PFSK-1 (cell line): ENCODE measurements at regions not wholly inside any gene's neighbourhood (a gene's known extent, or its start where the extent isn't known, plus 50 kb on each side); places are given as distances from the start of the nearest gene placed in this dataset.

Experiments
- FOXP2 ChIP-seq: optimal IDR thresholded peaks from 2 replicates; pipeline ENCODE3; 2011; ENCODE audit warnings: borderline replicate concordance, control low read depth, inconsistent platforms; ENCODE audit not compliant: insufficient read depth; ENCODE audit errors: extremely low read length, extremely low read depth
- POLR2AphosphoS5 ChIP-seq: IDR thresholded peaks from 2 replicates; pipeline ENCODE4 v1.6.1; 2012; ENCODE audit warnings: low read depth, mild to moderate bottlenecking, control low read depth, low read length, moderate library complexity
- SIN3A ChIP-seq: IDR thresholded peaks from 2 replicates; pipeline ENCODE4 v1.6.1; 2012; ENCODE audit warnings: mild to moderate bottlenecking, low read length, moderate library complexity, borderline replicate concordance; ENCODE audit not compliant: insufficient read depth
- TAF1 ChIP-seq: IDR thresholded peaks from 2 replicates; pipeline ENCODE4 v1.6.1; 2012; ENCODE audit warnings: low read length, control low read depth, borderline replicate concordance; ENCODE audit not compliant: insufficient read depth
- TF ChIP-seq, protein P1 (sequence below), 2 experiments: IDR thresholded peaks; 2 replicates each; pipeline versions ENCODE4 v1.6.1 to v1.8.0; 2011 to 2012; ENCODE audit warnings: low read depth in 2 of 2, low read length in 2 of 2, control low read depth in 1 of 2, inconsistent platforms in 1 of 2, mild to moderate bottlenecking in 1 of 2, moderate library complexity in 1 of 2; ENCODE audit not compliant: insufficient read depth in 1 of 2

DNA sequence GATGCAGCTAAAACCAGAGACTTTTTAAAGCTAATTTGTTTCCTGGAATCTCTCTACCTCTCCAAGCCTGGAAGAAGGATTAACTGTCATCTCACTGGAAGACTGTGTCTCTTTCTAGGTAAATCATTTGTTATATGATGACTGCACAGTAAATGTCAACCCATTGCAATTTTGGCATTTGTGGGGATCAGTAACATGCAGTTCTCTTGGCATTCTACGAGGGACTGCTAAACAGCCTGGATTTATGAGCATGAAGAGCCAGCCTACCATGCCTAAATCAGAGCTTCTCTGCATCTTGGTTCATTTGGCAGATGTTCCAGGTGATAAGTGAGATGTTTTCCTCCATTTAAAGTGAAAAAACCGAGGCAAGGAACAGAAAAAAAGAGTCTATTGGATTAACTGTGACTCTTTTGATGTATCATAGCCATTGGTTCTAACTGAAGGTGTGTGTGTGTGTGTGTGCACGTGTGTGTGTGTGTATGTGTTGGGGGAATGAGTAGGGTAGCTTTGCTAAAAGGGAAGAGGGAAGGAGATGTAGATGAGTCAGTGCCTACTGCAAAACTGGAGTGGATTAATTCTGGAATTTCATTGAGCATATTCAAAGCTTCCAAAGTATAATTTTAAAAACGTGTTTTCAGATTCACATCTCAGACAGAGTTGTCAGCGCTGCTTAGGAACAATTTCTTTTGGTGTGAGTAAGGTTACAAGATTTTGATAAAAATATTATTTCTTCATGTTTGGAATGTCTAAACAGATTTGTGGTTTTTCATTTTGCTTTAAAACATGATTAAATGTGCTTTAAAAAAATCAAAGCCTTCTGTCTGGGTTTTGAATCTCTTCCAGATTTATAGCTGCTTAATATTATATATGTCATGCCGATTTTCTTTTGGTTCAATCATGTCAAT, 123.2 kb upstream of the LNX1 start:
- TF ChIP-seq TAF1 (no peak), POLR2AphosphoS5 (no peak), SIN3A (no peak), FOXP2 (no peak)
- TF ChIP-seq, protein P1, sequence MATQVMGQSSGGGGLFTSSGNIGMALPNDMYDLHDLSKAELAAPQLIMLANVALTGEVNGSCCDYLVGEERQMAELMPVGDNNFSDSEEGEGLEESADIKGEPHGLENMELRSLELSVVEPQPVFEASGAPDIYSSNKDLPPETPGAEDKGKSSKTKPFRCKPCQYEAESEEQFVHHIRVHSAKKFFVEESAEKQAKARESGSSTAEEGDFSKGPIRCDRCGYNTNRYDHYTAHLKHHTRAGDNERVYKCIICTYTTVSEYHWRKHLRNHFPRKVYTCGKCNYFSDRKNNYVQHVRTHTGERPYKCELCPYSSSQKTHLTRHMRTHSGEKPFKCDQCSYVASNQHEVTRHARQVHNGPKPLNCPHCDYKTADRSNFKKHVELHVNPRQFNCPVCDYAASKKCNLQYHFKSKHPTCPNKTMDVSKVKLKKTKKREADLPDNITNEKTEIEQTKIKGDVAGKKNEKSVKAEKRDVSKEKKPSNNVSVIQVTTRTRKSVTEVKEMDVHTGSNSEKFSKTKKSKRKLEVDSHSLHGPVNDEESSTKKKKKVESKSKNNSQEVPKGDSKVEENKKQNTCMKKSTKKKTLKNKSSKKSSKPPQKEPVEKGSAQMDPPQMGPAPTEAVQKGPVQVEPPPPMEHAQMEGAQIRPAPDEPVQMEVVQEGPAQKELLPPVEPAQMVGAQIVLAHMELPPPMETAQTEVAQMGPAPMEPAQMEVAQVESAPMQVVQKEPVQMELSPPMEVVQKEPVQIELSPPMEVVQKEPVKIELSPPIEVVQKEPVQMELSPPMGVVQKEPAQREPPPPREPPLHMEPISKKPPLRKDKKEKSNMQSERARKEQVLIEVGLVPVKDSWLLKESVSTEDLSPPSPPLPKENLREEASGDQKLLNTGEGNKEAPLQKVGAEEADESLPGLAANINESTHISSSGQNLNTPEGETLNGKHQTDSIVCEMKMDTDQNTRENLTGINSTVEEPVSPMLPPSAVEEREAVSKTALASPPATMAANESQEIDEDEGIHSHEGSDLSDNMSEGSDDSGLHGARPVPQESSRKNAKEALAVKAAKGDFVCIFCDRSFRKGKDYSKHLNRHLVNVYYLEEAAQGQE (IDR thresholded peaks at IDR 0.05; ENCODE audit: insufficient read depth in 1 of 2, low read depth in 2 of 2, low read length in 2 of 2) = no peak

DNA sequence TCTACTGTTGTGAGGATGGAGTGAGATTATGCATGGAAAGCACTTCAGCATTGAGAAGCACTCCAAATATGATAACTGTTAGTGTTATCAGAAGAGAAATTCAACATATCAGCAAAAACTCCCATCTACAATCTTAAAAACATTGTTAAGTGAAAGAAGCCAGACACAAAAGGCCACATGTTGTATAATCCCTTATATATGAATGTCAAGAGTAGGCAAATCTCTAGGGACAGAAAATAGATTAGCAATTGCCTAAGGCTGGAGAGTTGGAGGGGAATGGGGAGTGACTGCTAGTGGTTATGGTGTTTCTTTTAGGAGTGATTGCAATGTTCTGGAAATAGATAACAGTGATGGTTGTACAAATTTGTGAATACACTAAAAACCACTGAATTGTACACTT, 122.5 kb upstream of the LNX1 start:
- TF ChIP-seq SIN3A (no peak), FOXP2 (no peak), POLR2AphosphoS5 (no peak), TAF1 (no peak)
- TF ChIP-seq, protein P1 (IDR thresholded peaks at IDR 0.05; ENCODE audit: insufficient read depth in 1 of 2, low read depth in 2 of 2, low read length in 2 of 2) = no peak

DNA sequence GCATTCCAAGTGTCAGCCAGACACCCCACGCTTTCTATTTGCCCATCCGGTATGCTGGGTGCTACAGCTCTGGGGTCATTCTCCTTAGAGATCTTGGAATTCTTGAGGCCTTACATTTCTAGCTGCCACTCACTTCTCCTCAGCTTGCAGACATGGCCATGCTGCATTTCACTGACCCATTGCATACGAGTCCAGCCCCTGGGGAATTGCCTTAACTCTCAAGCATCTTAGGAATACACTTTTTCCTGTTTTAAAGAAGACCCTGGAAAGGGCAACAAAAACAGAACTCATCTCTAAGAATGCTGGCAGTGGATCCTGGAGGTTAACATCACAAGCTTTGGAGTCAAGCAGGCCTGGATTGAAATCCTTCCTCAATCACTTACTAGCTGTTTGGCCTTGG, 122.0 kb upstream of the LNX1 start:
- no peak for TF ChIP-seq SIN3A
- TF ChIP-seq FOXP2 = no peak
- TF ChIP-seq POLR2AphosphoS5 = no peak
- TF ChIP-seq, protein P1 (IDR thresholded peaks at IDR 0.05; ENCODE audit: insufficient read depth in 1 of 2, low read depth in 2 of 2, low read length in 2 of 2) = no peak
- no peak for TF ChIP-seq TAF1

DNA sequence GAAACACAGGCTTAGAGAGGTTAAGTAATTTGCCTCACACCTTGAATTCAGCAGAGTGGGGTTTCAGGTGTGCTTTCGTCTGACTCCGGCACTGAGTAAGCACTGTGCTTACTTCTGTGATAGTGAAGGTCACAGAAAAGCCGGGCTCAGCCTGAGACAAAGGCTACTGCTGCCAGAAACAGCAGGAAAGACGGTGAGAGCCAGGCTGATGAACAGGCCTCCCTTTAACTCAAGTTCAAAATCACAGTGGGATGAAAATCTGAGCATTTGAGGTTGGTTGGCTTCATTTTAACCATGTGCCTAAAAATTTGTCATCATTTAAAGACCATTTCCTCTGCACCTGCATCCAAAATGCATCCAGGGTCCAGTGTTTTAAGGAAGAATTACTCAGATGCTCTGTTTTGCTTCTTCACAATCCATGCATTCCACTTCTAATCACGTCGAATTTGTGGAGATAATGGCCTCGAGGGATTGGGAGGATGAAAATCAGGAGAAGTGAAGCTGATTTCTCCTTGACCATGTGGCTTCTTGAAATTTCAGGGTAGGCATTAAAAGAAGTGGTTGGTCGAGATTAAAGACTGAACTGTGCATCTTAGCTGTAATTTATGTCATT, 121.2 kb upstream of the LNX1 start:
- TF ChIP-seq, protein P1 (IDR thresholded peaks at IDR 0.05; ENCODE audit: insufficient read depth in 1 of 2, low read depth in 2 of 2, low read length in 2 of 2) = no peak
- TF ChIP-seq TAF1 (no peak), FOXP2 (no peak)
